NOMO-1 treated with DMSO at 0.1 percent for 48 hours (cell line): ENCODE measurements at regions not wholly inside any gene's neighbourhood (a gene's known extent, or its start where the extent isn't known, plus 50 kb on each side); places are given as distances from the start of the nearest gene placed in this dataset.
"Not testable (repeated sequence)": the region's sequence is repeated elsewhere in the genome, so short reads cannot be mapped to it uniquely, and the experiment has no call there.

Source experiments
- DNase-seq: peaks from one replicate; lab custom pipeline; 2025; ENCODE audit not compliant: unreplicated experiment; lab: John Stamatoyannopoulos, UW

DNA sequence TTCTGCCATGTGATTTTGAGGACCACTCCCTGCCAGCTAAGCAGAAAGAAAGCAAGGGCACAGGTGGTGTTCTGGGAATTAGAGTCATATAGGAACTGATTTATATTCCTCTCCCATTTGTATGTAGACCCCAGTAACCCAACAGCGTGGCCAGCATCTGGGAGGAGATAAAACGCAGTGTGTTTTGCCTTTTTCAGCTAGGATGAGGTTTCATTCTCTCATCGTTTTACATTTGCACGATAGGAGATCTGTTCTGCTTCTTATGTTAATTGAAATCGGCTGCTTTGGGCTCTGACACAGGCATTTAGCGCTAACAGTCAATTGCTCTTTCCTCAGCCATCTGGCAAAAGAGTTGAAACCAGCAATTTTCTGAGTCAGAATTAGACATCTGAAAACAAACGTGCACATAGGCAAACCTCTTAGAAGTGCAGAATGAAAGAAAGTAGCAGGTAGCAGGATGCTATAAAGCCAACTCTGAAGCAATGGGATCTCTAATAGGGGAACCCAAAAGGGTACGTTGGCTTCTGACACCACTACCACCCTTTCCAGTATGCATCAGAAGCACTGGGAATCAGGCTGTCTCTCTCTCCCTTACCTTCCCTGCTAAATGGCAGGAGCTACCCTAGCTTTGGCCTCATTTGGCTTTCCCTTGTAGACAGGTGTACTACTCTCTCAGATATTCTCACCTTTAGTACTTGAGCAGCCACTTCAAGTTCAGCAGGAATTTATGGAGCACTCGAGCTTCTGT, 219.1 kb downstream of the PHLDA1 start:
- DNase-seq: no peak

- DNase-seq: no peak
These were observed 221.8 kb downstream of the PHLDA1 start for GRCh38 chr12:75809746-75810145.

GRCh38 chr12:75807494-75807893, 224.1 kb downstream of the PHLDA1 start:
- no peak for DNase-seq

GRCh38 chr12:75805905-75806304, 225.7 kb downstream of the PHLDA1 start:
- no peak for DNase-seq

DNA sequence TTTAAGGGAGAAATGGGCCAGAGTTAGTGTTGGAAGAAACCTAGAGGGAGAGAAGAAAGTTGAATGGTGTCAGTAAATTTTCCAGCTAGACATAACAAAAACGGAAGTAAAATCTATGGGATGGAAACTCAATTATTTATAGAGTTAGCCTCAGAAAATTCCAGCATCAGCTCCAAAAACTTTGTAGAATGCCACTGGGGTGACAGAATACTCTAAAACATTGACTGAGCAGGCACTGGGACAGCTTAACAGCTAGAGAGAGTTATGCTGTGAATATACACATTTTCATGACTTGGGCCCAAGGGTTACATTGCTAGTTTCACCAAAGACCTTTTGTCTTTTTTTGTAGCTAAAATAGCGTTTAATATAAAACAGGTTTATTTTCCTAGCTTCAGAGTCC, 226.3 kb downstream of the PHLDA1 start:
- DNase-seq: no peak

DNA sequence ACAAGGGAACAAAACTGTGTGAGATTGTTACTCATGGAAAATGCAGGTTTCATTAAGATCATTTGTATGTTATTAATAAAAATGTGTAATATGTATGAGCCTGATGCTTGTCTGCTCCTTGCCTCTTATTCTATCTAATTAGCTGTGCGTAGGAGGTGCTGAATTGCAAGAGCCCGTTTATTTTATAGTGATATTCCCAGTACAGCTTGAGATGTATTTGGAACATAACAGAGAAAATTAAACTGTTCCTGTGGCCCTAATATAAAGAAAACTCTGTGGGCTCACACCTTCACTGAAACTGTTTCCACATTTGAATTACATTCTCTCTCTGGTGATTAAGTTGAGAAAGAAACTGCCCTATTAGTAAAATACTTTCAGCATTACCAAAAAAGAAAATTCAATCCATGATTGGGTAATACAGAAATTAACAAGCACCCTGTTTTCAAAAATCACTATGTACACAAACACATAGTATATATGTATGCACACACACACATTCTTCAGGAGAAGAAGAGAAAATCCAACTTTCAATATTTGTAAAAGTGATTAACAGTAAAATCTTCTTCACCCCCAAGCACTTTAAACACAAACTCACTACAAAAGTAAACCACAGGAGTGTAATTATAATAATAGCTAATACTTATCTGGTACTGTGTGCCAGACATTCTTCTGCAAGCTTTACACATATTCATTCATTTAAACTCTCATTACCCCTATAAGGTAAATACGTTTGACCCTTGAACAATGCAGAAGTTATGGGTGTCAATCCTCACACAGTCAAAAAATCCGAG, 233.2 kb downstream of the PHLDA1 start:
- DNase-seq: no peak

DNA sequence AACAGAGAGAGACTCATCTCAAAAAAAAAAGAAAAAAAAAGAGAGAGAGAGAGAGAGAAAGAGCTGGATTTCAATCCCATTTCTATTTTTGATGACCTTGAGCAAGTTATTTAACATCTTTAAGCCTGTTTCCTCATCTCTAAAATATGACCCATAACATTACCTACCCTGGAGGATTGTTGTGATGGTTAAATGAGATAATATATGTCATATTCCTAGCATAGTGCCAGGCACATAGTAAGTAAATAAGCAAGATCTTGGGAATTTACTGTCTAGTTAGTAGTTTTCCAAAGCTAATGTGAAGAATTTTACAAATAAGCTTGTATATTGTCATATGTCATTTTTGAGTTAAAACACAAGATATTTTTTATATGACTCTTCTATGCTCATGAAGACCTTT, 236.5 kb downstream of the PHLDA1 start:
- DNase-seq: no peak

DNA sequence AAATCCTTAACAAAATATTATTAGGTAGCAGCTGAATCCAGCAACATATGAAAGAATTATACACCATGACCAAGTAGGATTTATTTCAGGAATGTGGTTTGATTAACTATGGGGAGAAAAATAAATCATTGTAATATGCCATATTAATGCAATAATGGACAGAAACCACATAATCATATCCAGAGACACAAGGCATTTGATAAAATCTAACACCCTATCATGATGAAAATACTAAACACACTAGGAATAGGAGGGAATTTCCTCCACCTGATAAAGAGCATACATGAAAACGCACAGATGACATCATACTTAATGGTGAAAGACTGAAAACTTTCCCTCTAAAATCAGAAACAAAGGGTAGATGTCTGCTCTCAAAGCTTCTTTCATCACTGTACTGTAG, 238.9 kb downstream of the PHLDA1 start:
- DNase-seq: no peak

DNA sequence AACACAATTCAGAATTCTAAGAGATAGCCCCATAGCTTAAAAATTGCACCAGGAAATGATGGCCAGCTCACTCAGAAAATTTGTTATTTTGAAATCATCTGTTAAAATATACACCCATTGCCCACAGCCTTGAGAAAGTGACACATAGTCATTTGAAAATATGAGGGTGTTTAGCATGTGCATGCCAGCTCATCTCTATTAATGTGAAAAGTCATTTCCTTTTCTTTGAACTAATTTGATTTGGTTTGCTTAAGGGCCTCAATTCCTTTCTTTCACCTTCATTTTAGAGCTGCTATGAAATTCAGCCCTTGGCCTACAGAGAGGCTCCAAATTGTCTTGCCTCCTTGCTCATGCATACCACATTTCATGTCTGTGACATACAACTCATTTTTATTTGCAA, 241.4 kb downstream of the PHLDA1 start:
- DNase-seq: no peak

GRCh38 chr12:75787146-75787545, 244.4 kb downstream of the PHLDA1 start:
- DNase-seq: not testable (repeated sequence)

GRCh38 chr12:75786070-75786469, 245.5 kb downstream of the PHLDA1 start:
- DNase-seq: no peak

GRCh38 chr12:75784591-75784990, 247.0 kb downstream of the PHLDA1 start:
- DNase-seq: no peak

DNA sequence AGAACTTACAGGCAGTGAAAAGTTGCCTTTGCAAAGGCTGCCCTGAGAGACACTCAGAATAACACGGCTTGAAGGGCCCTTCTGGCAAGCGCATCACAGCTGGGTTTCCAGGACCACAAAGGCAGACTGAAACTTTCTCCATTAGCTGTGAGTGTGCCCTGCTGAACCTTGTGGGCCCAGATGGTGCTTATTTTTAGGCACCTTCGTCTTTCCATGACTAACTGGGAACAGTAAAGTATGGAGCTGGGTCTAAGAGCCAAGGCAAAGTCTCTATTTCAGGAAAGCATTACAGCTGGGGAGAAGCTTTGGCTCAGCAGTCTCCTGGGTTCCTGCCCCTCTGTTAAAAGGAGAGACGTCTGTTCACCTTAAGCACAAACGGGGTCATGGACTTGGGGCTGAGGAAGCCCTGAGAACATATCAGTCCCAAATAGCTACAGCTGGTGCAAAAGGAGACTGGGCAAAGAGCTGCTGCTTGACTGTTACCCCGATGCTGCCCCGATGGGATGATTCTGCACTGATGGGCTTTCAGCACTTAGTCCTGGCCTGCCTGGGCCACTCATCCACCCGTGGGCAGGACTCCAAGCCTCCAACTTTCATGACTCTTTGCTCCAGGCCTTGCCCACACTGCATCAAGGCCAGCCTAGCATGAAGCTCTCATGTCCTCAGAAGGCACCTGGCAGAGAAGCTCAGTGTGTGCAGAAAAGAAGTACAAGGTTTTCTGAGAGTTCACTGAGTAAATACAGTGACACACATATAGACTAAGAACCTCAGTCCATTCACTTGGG, 248.3 kb downstream of the PHLDA1 start:
- DNase-seq: no peak

GRCh38 chr12:75782069-75782581, 249.5 kb downstream of the PHLDA1 start:
- DNase-seq: no peak

GRCh38 chr12:75781532-75782046, 250.0 kb downstream of the PHLDA1 start:
- DNase-seq: no peak

GRCh38 chr12:75779891-75780496, 251.6 kb downstream of the PHLDA1 start:
- DNase-seq: no peak

DNA sequence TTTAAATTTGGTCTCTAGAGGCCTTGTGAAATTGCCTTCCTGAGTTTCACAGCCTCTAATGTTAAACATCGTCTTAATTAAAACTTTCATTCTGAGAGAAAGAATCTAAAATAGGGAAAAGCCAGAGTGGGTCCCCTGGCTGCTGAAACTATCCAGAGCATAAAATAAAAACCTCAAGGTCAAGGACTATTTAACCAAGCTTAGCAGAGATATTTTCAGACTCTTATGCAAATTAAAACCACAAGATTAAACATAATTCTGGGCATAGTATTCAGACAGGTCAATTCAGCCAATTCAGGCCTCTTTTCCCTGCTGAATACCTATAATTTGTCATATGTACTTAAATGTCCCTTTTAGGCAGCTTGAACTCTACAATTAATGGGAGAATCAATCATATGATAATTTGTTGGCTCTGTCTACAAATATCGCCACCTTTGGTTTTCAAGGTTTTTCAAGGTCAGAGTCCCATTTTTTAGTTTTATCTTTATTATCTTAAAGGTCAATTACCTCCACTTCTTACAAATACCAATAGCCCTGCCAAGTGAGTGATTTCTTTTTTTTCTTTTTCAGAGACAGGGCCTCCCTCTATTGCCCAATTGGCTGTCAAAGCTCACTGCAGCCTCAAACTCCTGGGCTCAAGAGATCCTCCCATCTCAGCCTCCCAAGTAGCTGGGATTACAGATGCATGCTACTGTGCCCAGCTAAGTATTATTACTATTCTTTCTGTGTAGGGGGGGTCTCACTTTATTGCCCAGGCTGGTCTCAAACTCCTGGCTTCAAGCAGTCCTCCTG, 257.1 kb downstream of the PHLDA1 start:
- no peak for DNase-seq

GRCh38 chr12:75773377-75773776, 258.2 kb downstream of the PHLDA1 start:
- DNase-seq: no peak

GRCh38 chr12:75771023-75771422, 259.6 kb upstream of the KRR1 start:
- no peak for DNase-seq

- no peak for DNase-seq
These were observed 256.5 kb upstream of the KRR1 start for GRCh38 chr12:75767957-75768356.
